ENCODE measurements at regions not wholly inside any gene's neighbourhood (a gene's known extent, or its start where the extent isn't known, plus 50 kb on each side); places are given as distances from the start of the nearest gene placed in this dataset.

- FAIRE-seq (no peak), DNase-seq (ENCODE audit: insufficient read length, low spot score) (no peak)
These were observed 67.6 kb downstream of the HTR1A start for GRCh38 chr5:63894690-63895089.

- FAIRE-seq (no peak), DNase-seq (ENCODE audit: insufficient read length, low spot score) (no peak)
These were observed 83.5 kb downstream of the HTR1A start for GRCh38 chr5:63878788-63879187.

GRCh38 chr5:63877961-63878360, 84.3 kb downstream of the HTR1A start:
- DNase-seq (ENCODE audit: insufficient read length, low spot score) (no peak), FAIRE-seq (no peak)

- FAIRE-seq (no peak), DNase-seq (ENCODE audit: insufficient read length, low spot score) (no peak)
These were observed 101.9 kb downstream of the HTR1A start for GRCh38 chr5:63860379-63860778.

GRCh38 chr5:63854076-63854475, 108.2 kb downstream of the HTR1A start:
- no peak for DNase-seq (ENCODE audit: insufficient read length, low spot score)
- FAIRE-seq = no peak

- FAIRE-seq = no peak
- no peak for DNase-seq (ENCODE audit: insufficient read length, low spot score)
These were observed 119.1 kb downstream of the HTR1A start for GRCh38 chr5:63843190-63843589.

- DNase-seq (ENCODE audit: insufficient read length, low spot score) = no peak
- FAIRE-seq = no peak
These were observed 124.8 kb downstream of the HTR1A start for GRCh38 chr5:63837437-63837836.

GRCh38 chr5:63831381-63831780, 130.9 kb downstream of the HTR1A start:
- FAIRE-seq (no peak), DNase-seq (ENCODE audit: insufficient read length, low spot score) (no peak)

GRCh38 chr5:63825984-63826383, 136.3 kb downstream of the HTR1A start:
- FAIRE-seq (no peak), DNase-seq (ENCODE audit: insufficient read length, low spot score) (no peak)

- no peak for DNase-seq (ENCODE audit: insufficient read length, low spot score)
- FAIRE-seq = no peak
These were observed 138.7 kb downstream of the HTR1A start for GRCh38 chr5:63823583-63823982.

GRCh38 chr5:63822614-63823013, 139.6 kb downstream of the HTR1A start:
- FAIRE-seq (no peak), DNase-seq (ENCODE audit: insufficient read length, low spot score) (no peak)

- DNase-seq (ENCODE audit: insufficient read length, low spot score) (no peak), FAIRE-seq (no peak)
These were observed 141.7 kb downstream of the HTR1A start for GRCh38 chr5:63820577-63820976.

GRCh38 chr5:63812693-63813092, 149.6 kb downstream of the HTR1A start:
- FAIRE-seq (no peak), DNase-seq (ENCODE audit: insufficient read length, low spot score) (no peak)

- DNase-seq (ENCODE audit: insufficient read length, low spot score) (no peak), FAIRE-seq (no peak)
These were observed 150.3 kb downstream of the HTR1A start for GRCh38 chr5:63811961-63812360.

- no peak for DNase-seq (ENCODE audit: insufficient read length, low spot score)
- FAIRE-seq = no peak
These were observed 151.0 kb downstream of the HTR1A start for GRCh38 chr5:63811286-63811685.

GRCh38 chr5:63805151-63805550, 157.1 kb downstream of the HTR1A start:
- DNase-seq (ENCODE audit: insufficient read length, low spot score) (no peak), FAIRE-seq (no peak)

- DNase-seq (ENCODE audit: insufficient read length, low spot score) (no peak), FAIRE-seq (no peak)
These were observed 159.1 kb downstream of the HTR1A start for GRCh38 chr5:63803165-63803564.

- DNase-seq (ENCODE audit: insufficient read length, low spot score) (no peak), FAIRE-seq (no peak)
These were observed 167.3 kb downstream of the HTR1A start for GRCh38 chr5:63794979-63795378.

GRCh38 chr5:63794296-63794695, 167.9 kb downstream of the HTR1A start:
- no peak for FAIRE-seq
- DNase-seq (ENCODE audit: insufficient read length, low spot score) = no peak

- FAIRE-seq (no peak), DNase-seq (ENCODE audit: insufficient read length, low spot score) (no peak)
These were observed 187.3 kb downstream of the HTR1A start for GRCh38 chr5:63774939-63775338.

GRCh38 chr5:63768221-63768620, 194.0 kb downstream of the HTR1A start:
- FAIRE-seq (no peak), DNase-seq (ENCODE audit: insufficient read length, low spot score) (no peak)

- no peak for FAIRE-seq
- no peak for DNase-seq (ENCODE audit: insufficient read length, low spot score)
These were observed 201.3 kb downstream of the HTR1A start for GRCh38 chr5:63760965-63761364.

- DNase-seq (ENCODE audit: insufficient read length, low spot score) (no peak), FAIRE-seq (no peak)
These were observed 219.0 kb downstream of the HTR1A start for GRCh38 chr5:63743096-63743798.
